ENCODE measurements at regions not wholly inside any gene's neighbourhood (a gene's known extent, or its start where the extent isn't known, plus 50 kb on each side); places are given as distances from the start of the nearest gene placed in this dataset.

GRCh38 chr6:156283091-156283490 lies 494.1 kb upstream of the ARID1B start:
- TF ChIP-seq EZH2phosphoT487 (IDR thresholded peaks at IDR 0.05; ENCODE audit: low read length) (no peak), CTCF (IDR thresholded peaks at IDR 0.05; ENCODE audit: low read length) (no peak)
